GM19397 (cell line): ENCODE measurements at regions not wholly inside any gene's neighbourhood (a gene's known extent, or its start where the extent isn't known, plus 50 kb on each side); places are given as distances from the start of the nearest gene placed in this dataset.
"Not testable (repeated sequence)": the region's sequence is repeated elsewhere in the genome, so short reads cannot be mapped to it uniquely, and the experiment has no call there.

ENCODE experiments used
- ATAC-seq: cut with Tn5 transposase; IDR thresholded peaks from one replicate; pipeline ENCODE4 v1.9.1; 2021; ENCODE audit warnings: mild to moderate bottlenecking, moderate library complexity; ENCODE audit not compliant: unreplicated experiment

GRCh38 chr10:46792657-46793357 lies 118.4 kb upstream of the PTPN20 start:
- not testable (repeated sequence) for ATAC-seq

- ATAC-seq = not testable (repeated sequence)
Measured at GRCh38 chr10:46796351-46796750, 114.9 kb upstream of the PTPN20 start.

GRCh38 chr10:46802010-46802409 lies 109.2 kb upstream of the PTPN20 start:
- not testable (repeated sequence) for ATAC-seq

GRCh38 chr10:46803082-46803481 lies 108.1 kb upstream of the PTPN20 start:
- ATAC-seq = not testable (repeated sequence)

- ATAC-seq = not testable (repeated sequence)
Measured at GRCh38 chr10:46810222-46810621, 101.0 kb upstream of the PTPN20 start.

GRCh38 chr10:46816126-46816525 lies 95.1 kb upstream of the PTPN20 start:
- not testable (repeated sequence) for ATAC-seq

- ATAC-seq = not testable (repeated sequence)
Measured at GRCh38 chr10:46840393-46841050, 70.7 kb upstream of the PTPN20 start.

- not testable (repeated sequence) for ATAC-seq
Measured at GRCh38 chr10:46841051-46841593, 70.1 kb upstream of the PTPN20 start.

- not testable (repeated sequence) for ATAC-seq
Measured at GRCh38 chr10:46845194-46845593, 66.0 kb upstream of the PTPN20 start.

GRCh38 chr10:46845640-46846039 lies 65.6 kb upstream of the PTPN20 start:
- not testable (repeated sequence) for ATAC-seq

GRCh38 chr10:46860753-46861152 lies 50.5 kb upstream of the PTPN20 start:
- not testable (repeated sequence) for ATAC-seq
